GM23338 (cell line): ENCODE measurements at regions not wholly inside any gene's neighbourhood (a gene's known extent, or its start where the extent isn't known, plus 50 kb on each side); places are given as distances from the start of the nearest gene placed in this dataset.
A peak's percentile ranks its signal among the peaks of the same experiment; 100 is the strongest.

Experiments used
- ATAC-seq: fragments of 200-7000 bp; cut with Tn5 transposase; 3 replicates; pipeline ENCODE4 v1.9.1; 2020
- DNase-seq: peaks from one replicate; pipeline ENCODE4 v3.0.0-alpha.2; 2015; ENCODE audit warnings: low spot score
- H2AFZ ChIP-seq: fragments of 200-600 bp; sonication (generic); 2 replicates; pipeline ENCODE4 v1.8.0; 2016; ENCODE audit warnings: antibody characterized with exemption, mild to moderate bottlenecking, moderate library complexity
- H3F3A ChIP-seq: fragments of 200-600 bp; sonication (generic); replicated peaks from 2 replicates; pipeline ENCODE4 v1.8.0; 2017; ENCODE audit warnings: antibody characterized with exemption, mixed run types, low read depth
- H3K27ac ChIP-seq: fragments of 200-600 bp; sonication (generic); 2 replicates; pipeline ENCODE4 v1.6.1; 2016; ENCODE audit warnings: low read depth
- H3K27me3 ChIP-seq: fragments of 200-600 bp; sonication (generic); 2 replicates; pipeline ENCODE4 v1.8.0; 2016; ENCODE audit warnings: mild to moderate bottlenecking, mixed run types, moderate library complexity; ENCODE audit not compliant: insufficient read depth
- H3K36me3 ChIP-seq: fragments of 200-600 bp; sonication (generic); 2 replicates; pipeline ENCODE4 v1.8.0; 2016; ENCODE audit warnings: mild to moderate bottlenecking; ENCODE audit not compliant: insufficient read depth
- H3K4me1 ChIP-seq: fragments of 200-600 bp; sonication (generic); 2 replicates; pipeline ENCODE4 v1.8.0; 2016; ENCODE audit warnings: mild to moderate bottlenecking, moderate library complexity; ENCODE audit not compliant: insufficient read depth
- H3K4me2 ChIP-seq: fragments of 200-600 bp; sonication (generic); 2 replicates; pipeline ENCODE4 v1.7.1; 2017; ENCODE audit warnings: mixed run types
- H3K4me3 ChIP-seq: fragments of 200-600 bp; sonication (generic); 2 replicates; pipeline ENCODE4 v1.6.1; 2016; ENCODE audit warnings: mixed run types
- H3K79me2 ChIP-seq: fragments of 200-600 bp; sonication (generic); replicated peaks from 2 replicates; pipeline ENCODE4 v1.8.0; 2017; ENCODE audit warnings: mild to moderate bottlenecking; ENCODE audit not compliant: insufficient read depth
- H3K9me2 ChIP-seq: fragments of 200-600 bp; sonication (generic); 2 replicates; pipeline ENCODE4 v1.8.0; 2017; ENCODE audit not compliant: insufficient read depth
- H4K20me1 ChIP-seq: fragments of 200-600 bp; sonication (generic); replicated peaks from 2 replicates; pipeline ENCODE4 v1.8.0; 2017; ENCODE audit warnings: mild to moderate bottlenecking; ENCODE audit not compliant: insufficient read depth
- H3K27ac Mint-ChIP-seq: 2 replicates; pipeline ENCODE4 v1.8.0; 2020; ENCODE audit warnings: inconsistent platforms, mild to moderate bottlenecking, moderate library complexity, mixed read lengths
- H3K27me3 Mint-ChIP-seq: 3 replicates; pipeline ENCODE4 v1.8.0; 2022; ENCODE audit warnings: low read depth, mild to moderate bottlenecking, moderate library complexity, mixed read lengths, inconsistent platforms; ENCODE audit not compliant: insufficient read depth, poor library complexity
- H3K36me3 Mint-ChIP-seq: 3 replicates; pipeline ENCODE4 v1.8.0; 2021; ENCODE audit warnings: low read depth, mild to moderate bottlenecking, inconsistent platforms, moderate library complexity, mixed read lengths
- H3K4me1 Mint-ChIP-seq: 3 replicates; pipeline ENCODE4 v1.8.0; 2020; ENCODE audit warnings: mild to moderate bottlenecking, inconsistent platforms, mixed read lengths
- H3K4me3 Mint-ChIP-seq: 3 replicates; pipeline ENCODE4 v1.8.0; 2021; ENCODE audit warnings: moderate library complexity, mild to moderate bottlenecking, inconsistent platforms, mixed read lengths
- H3K9me3 Mint-ChIP-seq: 3 replicates; pipeline ENCODE4 v1.8.0; 2020; ENCODE audit warnings: moderate library complexity, mild to moderate bottlenecking, inconsistent platforms, mixed read lengths
- EZH2phosphoT487 ChIP-seq: fragments of 200-600 bp; sonication (generic); IDR thresholded peaks from one replicate; pipeline ENCODE4 v1.8.1; 2018; ENCODE audit warnings: antibody characterized with exemption; ENCODE audit not compliant: unreplicated experiment
- JUNB ChIP-seq: IDR thresholded peaks from one replicate; pipeline ENCODE4 v1.6.1; 2016; ENCODE audit warnings: antibody characterized with exemption; ENCODE audit not compliant: unreplicated experiment
- NANOG ChIP-seq: IDR thresholded peaks from 2 replicates; pipeline ENCODE4 v1.6.1; 2016; ENCODE audit warnings: antibody characterized with exemption, borderline replicate concordance
- POLR2AphosphoS5 ChIP-seq: IDR thresholded peaks from 2 replicates; pipeline ENCODE4 v1.6.1; 2016; ENCODE audit warnings: antibody characterized with exemption, low read depth
- ZNF114 ChIP-seq: fragments of 250-450 bp; sonication (Bioruptor Pico); IDR thresholded peaks from 2 replicates; pipeline ENCODE4 v1.5.0; 2020; ENCODE audit warnings: mild to moderate bottlenecking, moderate library complexity
- ZNF331 ChIP-seq: fragments of 250-450 bp; sonication (Bioruptor Pico); IDR thresholded peaks from 2 replicates; pipeline ENCODE4 v1.5.0; 2020; ENCODE audit warnings: low read depth, mild to moderate bottlenecking, moderate library complexity
- TF ChIP-seq, protein P1 (sequence below): IDR thresholded peaks from one replicate; pipeline ENCODE4 v1.6.1; 2018; ENCODE audit warnings: antibody characterized with exemption; ENCODE audit not compliant: unreplicated experiment

DNA sequence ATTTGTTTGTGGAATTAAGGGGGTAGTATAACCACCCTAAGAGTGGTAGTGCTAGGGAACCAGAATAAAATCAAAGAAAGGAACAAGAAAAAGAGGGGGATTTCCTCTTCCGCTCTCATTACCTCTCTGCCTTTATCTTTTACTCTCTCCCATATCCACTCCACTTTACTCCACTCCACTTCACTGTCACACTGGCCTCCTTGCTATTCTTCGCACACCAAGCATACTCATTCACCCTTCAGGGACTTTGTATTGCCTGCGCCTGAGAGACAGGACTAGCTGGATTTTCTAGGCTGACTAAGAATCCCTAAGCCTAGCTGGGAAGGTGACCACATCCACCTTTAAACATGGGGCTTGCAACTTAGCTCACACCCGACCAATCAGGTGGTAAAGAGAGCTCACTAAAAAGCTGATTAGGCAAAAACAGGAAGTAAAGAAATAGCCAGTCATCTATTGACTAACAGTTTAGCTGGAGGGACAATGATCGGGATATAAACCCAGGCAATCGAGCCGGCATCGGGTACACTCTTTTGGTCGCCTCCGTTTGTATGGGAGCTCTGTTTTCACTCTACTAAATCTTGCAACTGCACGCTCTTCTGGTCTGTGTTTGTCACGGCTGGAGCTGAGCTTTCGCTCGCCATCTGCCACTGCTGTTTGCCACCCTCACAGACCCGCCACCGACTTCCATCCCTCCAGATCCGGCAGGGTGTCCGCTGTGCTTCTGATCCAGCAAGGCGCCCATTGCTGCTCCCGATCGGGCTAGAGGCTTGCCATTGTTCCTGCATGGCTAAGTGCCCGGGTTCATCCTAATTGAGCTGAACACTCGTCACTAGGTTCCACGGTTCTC is 121.8 kb downstream of the FAM170A start:
- no peaks in the 10 kb centered on the region for H3K79me2 ChIP-seq
- H3K9me2 ChIP-seq, result peaks cover 9% of the 10 kb centered on the region; the same call in 1 of the 2 replicates
- H3K4me2 ChIP-seq, result no peak overlapping the region
- no peaks in the 10 kb centered on the region for H3K27me3 ChIP-seq
- no peak overlapping the region for H3K27ac ChIP-seq
- H3K36me3 ChIP-seq, result no peaks in the 10 kb centered on the region
- peaks cover 3% of the 10 kb centered on the region; the same call in 1 of the 2 replicates for H3K4me1 ChIP-seq
- peak overlapping the region; percentile 69; the same call in 1 of the 2 replicates for H2AFZ ChIP-seq
- no peak overlapping the region for H3K4me3 ChIP-seq
- no peak overlapping the region for H3K4me3 Mint-ChIP-seq
- H3K27me3 Mint-ChIP-seq, result no peaks in the 10 kb centered on the region
- peaks cover 10% of the 10 kb centered on the region for H3K4me1 Mint-ChIP-seq
- peaks cover 3% of the 10 kb centered on the region; the same call in 1 of the 3 replicates for H3K36me3 Mint-ChIP-seq
- no peaks in the 10 kb centered on the region for H4K20me1 ChIP-seq
- DNase-seq (no peak), ATAC-seq (no peak)
- TF ChIP-seq, protein P1, sequence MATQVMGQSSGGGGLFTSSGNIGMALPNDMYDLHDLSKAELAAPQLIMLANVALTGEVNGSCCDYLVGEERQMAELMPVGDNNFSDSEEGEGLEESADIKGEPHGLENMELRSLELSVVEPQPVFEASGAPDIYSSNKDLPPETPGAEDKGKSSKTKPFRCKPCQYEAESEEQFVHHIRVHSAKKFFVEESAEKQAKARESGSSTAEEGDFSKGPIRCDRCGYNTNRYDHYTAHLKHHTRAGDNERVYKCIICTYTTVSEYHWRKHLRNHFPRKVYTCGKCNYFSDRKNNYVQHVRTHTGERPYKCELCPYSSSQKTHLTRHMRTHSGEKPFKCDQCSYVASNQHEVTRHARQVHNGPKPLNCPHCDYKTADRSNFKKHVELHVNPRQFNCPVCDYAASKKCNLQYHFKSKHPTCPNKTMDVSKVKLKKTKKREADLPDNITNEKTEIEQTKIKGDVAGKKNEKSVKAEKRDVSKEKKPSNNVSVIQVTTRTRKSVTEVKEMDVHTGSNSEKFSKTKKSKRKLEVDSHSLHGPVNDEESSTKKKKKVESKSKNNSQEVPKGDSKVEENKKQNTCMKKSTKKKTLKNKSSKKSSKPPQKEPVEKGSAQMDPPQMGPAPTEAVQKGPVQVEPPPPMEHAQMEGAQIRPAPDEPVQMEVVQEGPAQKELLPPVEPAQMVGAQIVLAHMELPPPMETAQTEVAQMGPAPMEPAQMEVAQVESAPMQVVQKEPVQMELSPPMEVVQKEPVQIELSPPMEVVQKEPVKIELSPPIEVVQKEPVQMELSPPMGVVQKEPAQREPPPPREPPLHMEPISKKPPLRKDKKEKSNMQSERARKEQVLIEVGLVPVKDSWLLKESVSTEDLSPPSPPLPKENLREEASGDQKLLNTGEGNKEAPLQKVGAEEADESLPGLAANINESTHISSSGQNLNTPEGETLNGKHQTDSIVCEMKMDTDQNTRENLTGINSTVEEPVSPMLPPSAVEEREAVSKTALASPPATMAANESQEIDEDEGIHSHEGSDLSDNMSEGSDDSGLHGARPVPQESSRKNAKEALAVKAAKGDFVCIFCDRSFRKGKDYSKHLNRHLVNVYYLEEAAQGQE, result no peak
- no peak overlapping the region for H3K27ac Mint-ChIP-seq
- no peaks in the 10 kb centered on the region; the same call in 2 of the 3 replicates for H3K9me3 Mint-ChIP-seq
- no peaks in the 10 kb centered on the region for H3F3A ChIP-seq

DNA sequence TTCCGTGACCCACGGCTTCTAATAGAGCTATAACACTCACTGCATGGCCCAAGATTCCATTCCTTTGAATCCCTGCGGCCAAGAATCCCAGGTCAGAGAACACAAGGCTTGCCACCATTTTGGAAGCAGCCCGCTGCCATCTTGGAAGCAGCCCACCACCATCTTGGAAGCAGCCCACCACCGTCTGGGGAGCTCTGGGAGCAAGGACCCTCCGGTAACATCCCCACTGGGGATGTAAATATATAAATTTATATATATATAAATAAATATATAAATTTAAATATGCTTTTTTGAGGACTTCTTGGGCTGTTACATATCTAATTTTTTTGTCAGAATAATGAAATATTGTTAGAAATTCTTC is 122.4 kb downstream of the FAM170A start:
- Histone ChIP-seq H3K27me3 (no peaks in the 10 kb centered on the region), H4K20me1 (no peaks in the 10 kb centered on the region), H3K4me3 (no peak overlapping the region), H3K4me1 (peaks cover 3% of the 10 kb centered on the region; the same call in 1 of the 2 replicates), H3F3A (no peaks in the 10 kb centered on the region), H3K36me3 (no peaks in the 10 kb centered on the region), H3K9me2 (peaks cover 9% of the 10 kb centered on the region; the same call in 1 of the 2 replicates), H3K27ac (no peak overlapping the region), H3K79me2 (no peaks in the 10 kb centered on the region), H2AFZ (no peak overlapping the region), H3K4me2 (no peak overlapping the region)
- DNase-seq (no peak), ATAC-seq (no peak)
- no peaks in the 10 kb centered on the region for H3K27me3 Mint-ChIP-seq
- H3K9me3 Mint-ChIP-seq, result peaks cover 3% of the 10 kb centered on the region; the same call in 2 of the 3 replicates
- no peak overlapping the region for H3K27ac Mint-ChIP-seq
- H3K4me1 Mint-ChIP-seq, result peaks cover 10% of the 10 kb centered on the region
- H3K4me3 Mint-ChIP-seq, result no peak overlapping the region
- peaks cover 3% of the 10 kb centered on the region; the same call in 1 of the 3 replicates for H3K36me3 Mint-ChIP-seq
- TF ChIP-seq POLR2AphosphoS5 (no peak), JUNB (no peak), EZH2phosphoT487 (no peak), ZNF331 (CRISPR knock-in tag) (no peak), ZNF114 (no peak), NANOG (no peak)
- TF ChIP-seq, protein P1, result no peak
